ENCODE measurements at regions not wholly inside any gene's neighbourhood (a gene's known extent, or its start where the extent isn't known, plus 50 kb on each side); places are given as distances from the start of the nearest gene placed in this dataset.

DNA sequence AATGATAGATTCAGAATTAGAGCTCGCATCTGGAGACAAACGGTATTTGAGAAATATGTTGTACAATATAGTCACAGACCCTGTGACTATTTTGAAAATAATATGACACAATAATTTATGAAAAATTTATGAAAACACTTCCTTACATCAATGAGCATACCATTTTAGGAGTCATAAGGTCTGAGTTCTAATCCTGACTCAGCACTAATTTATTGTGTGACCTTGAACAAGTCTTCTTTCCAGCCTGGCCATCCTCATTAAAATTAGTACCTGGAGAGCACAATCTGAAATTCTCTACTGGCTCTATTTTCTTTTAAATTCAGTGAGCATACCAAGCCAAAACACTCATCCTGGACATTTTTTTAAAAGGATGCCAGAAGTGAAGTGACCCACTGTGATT lies 622.3 kb downstream of the SMARCA1 start:
- DNase-seq (ENCODE audit: low read depth) = no peak
- TF ChIP-seq, protein P1, sequence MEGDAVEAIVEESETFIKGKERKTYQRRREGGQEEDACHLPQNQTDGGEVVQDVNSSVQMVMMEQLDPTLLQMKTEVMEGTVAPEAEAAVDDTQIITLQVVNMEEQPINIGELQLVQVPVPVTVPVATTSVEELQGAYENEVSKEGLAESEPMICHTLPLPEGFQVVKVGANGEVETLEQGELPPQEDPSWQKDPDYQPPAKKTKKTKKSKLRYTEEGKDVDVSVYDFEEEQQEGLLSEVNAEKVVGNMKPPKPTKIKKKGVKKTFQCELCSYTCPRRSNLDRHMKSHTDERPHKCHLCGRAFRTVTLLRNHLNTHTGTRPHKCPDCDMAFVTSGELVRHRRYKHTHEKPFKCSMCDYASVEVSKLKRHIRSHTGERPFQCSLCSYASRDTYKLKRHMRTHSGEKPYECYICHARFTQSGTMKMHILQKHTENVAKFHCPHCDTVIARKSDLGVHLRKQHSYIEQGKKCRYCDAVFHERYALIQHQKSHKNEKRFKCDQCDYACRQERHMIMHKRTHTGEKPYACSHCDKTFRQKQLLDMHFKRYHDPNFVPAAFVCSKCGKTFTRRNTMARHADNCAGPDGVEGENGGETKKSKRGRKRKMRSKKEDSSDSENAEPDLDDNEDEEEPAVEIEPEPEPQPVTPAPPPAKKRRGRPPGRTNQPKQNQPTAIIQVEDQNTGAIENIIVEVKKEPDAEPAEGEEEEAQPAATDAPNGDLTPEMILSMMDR (IDR thresholded peaks at IDR 0.05; ENCODE audit: insufficient read depth, low read depth, low read length) = no peak
- H3K4me3 ChIP-seq (ENCODE audit: low read depth, low read length) = no peak overlapping the region

DNA sequence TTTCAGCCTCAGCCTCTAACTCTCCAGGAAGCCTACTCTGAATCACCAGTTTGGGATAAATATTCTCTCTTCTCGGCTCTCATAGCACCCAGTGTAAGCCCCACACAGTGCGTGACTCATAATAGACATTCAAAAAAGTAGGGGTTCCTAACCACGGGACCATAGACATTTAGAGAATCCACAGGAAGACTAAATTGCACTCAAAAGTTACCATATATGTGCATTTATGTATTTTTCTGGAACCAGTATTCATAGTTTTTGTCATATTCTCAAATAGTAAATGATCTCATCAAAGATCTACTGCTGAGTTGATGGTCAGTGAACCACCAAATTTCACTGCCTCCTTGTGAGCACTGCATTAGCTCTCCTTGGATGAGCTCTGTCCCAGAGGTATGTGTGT lies 625.7 kb downstream of the SMARCA1 start:
- TF ChIP-seq, protein P1 (IDR thresholded peaks at IDR 0.05; ENCODE audit: insufficient read depth, low read depth, low read length) = no peak
- no peak for DNase-seq (ENCODE audit: low read depth)
- H3K4me3 ChIP-seq (ENCODE audit: low read depth, low read length) = no peak overlapping the region

DNA sequence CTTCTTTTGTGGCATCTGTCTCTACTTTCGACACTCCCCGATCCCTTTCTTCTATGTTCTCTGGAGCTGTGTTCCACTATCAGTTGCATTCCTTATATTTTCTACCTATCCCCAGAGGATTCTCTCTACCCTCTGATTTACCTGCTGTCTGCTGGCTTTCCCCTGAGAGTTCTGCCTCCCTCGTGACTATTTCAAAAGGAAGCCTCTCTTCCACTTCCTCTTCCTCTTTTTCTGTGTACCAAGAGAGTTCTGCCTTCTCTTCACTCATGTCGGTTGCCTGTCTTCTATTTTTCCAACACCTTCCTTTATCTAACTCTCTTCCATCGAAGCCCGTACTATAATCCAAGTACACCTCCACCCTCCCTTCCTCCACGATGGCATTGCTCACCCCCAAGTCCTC lies 631.7 kb downstream of the SMARCA1 start:
- no peak for DNase-seq (ENCODE audit: low read depth)
- TF ChIP-seq, protein P1 (IDR thresholded peaks at IDR 0.05; ENCODE audit: insufficient read depth, low read depth, low read length) = no peak
- H3K4me3 ChIP-seq (ENCODE audit: low read depth, low read length) = no peak overlapping the region

DNA sequence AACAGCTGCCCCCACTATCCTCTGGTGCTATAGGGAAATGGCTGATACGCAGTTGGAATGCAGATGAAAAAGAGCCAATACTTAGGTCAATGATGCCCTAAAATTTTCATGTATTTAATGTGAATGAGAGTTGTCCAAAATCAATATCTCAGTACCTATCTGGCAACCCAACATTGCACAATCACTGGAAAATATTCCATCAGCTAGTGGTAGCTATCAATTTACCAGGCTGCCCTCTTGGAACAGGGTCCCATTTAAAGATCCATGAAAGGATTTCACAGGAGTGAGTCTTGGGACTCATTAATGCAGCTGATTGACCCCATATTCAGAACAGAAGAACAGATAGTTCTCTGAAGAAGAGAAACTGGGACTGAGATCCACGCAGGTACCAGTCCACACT lies 638.9 kb downstream of the SMARCA1 start:
- H3K4me3 ChIP-seq (ENCODE audit: low read depth, low read length) = no peak overlapping the region
- TF ChIP-seq, protein P1 (IDR thresholded peaks at IDR 0.05; ENCODE audit: insufficient read depth, low read depth, low read length) = no peak
- no peak for DNase-seq (ENCODE audit: low read depth)

DNA sequence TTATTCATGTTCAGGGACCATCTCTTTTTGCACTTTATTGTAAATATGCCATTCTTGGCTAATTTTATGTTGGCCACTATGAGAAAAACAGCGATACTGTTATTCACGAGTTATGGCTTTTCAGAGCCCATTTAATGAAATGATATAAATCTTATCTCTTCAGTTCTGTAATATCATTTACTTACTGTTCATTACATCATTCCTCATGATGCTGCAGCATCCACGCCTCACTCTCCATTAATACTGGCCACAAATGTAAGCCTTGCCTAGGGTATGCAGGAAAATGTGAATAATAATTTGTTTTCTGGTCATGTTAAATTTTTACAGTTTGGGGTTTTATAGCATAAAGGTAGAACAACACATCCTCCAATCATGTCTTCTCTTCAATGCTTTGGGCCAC lies 639.6 kb downstream of the SMARCA1 start:
- TF ChIP-seq, protein P1 (IDR thresholded peaks at IDR 0.05; ENCODE audit: insufficient read depth, low read depth, low read length) = no peak
- DNase-seq (ENCODE audit: low read depth) = no peak
- no peak overlapping the region for H3K4me3 ChIP-seq (ENCODE audit: low read depth, low read length)

DNA sequence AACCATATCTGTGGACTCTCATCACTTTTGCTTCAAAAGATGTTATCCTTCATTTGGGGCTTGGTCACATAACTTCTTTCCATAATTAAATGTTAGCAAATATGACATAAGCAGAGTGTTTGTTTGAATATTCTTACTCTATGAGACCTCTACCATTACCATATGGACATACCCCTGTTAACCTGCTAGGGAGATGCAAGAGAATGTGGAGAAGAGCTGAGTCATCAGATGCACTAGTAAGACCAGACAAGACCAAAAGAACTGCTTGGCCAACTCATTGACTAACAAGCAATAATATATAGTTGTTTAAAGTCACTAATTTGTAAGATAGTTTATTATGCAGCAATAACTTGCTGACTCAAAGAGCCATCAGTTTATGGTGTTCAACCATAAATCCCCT lies 652.9 kb downstream of the SMARCA1 start:
- TF ChIP-seq, protein P1 (IDR thresholded peaks at IDR 0.05; ENCODE audit: insufficient read depth, low read depth, low read length) = no peak
- DNase-seq (ENCODE audit: low read depth) = no peak

DNA sequence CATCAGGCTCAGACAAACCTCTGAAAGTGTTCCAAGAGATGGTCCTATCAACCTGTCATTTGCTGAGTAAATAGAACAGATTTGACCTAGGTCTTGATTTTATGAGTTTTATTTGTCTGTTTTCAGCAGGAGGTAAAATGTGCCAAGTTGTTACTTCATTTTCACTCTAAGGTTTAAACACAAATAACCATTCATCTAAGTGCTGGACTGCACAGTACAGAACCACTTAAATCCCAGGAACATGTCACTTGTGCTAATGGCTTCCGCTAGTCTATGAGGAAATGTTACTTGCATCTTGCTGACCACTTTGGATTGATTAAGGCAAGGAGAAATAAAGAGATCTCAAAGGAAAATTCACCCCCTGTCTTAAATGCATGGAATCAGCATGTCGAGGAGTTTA lies 660.7 kb downstream of the SMARCA1 start:
- DNase-seq (ENCODE audit: low read depth) = no peak
- H3K4me3 ChIP-seq (ENCODE audit: low read depth, low read length) = no peak overlapping the region
- TF ChIP-seq, protein P1 (IDR thresholded peaks at IDR 0.05; ENCODE audit: insufficient read depth, low read depth, low read length) = no peak

More for the DNA sequence above, 652.9 kb downstream of the SMARCA1 start:
- H3K4me3 ChIP-seq (ENCODE audit: low read depth, low read length) = no peak overlapping the region

Measured in fibroblast of villous mesenchyme (primary cell).